HG03039 (cell line): ENCODE measurements at regions not wholly inside any gene's neighbourhood (a gene's known extent, or its start where the extent isn't known, plus 50 kb on each side); places are given as distances from the start of the nearest gene placed in this dataset.

Experiments used
- ATAC-seq: cut with Tn5 transposase; IDR thresholded peaks from one replicate; pipeline ENCODE4 v1.9.1; 2021; ENCODE audit warnings: mild to moderate bottlenecking, moderate library complexity; ENCODE audit not compliant: unreplicated experiment

GRCh38 chr7:145313551-145313950 is 477.7 kb upstream of the TPK1 start:
- ATAC-seq, result no peak

GRCh38 chr7:145293754-145294153 is 457.9 kb upstream of the TPK1 start:
- ATAC-seq, result no peak

DNA sequence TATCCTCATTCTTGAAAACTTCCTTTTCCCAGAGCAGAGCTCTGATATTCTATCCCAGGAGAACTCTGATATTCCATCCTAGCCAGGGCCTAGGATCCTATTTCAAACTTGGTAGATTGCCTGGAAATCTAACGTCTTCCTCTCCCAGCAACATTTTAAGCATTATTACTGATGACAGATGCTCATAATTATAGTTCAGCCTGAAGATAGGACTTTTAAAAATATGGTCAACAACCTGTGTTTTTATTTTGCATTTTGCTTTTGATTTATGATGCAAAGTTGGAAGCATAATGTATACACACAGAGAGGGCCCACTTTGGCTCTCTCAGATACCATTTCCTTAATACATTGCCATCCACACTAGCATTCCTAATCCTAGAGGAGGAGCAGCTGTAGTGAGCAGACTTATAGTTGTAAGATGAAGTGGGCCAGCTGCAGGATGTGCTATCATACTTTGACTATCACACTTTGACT is 457.4 kb upstream of the TPK1 start:
- no peak for ATAC-seq

GRCh38 chr7:145289384-145289783 is 453.5 kb upstream of the TPK1 start:
- no peak for ATAC-seq

DNA sequence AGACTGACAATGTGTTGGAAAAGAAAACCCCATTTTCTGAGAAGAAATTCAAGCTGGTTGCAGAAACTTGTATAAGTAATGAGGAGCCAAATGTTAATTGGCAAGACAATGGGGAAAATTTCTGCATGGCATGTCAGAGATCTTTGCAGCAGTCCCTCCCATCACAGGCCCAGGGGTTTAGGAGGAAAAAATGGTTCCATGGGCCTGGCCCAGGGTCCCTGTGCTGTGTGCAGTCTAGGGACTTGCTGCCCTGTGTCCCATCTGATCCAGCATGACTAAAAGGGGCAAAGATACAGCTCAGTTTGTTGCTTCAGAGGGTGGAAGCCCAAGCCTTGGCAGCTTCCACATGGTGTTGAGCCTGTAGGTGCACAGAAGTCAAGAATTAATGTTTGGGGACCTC is 440.3 kb upstream of the TPK1 start:
- ATAC-seq, result no peak

DNA sequence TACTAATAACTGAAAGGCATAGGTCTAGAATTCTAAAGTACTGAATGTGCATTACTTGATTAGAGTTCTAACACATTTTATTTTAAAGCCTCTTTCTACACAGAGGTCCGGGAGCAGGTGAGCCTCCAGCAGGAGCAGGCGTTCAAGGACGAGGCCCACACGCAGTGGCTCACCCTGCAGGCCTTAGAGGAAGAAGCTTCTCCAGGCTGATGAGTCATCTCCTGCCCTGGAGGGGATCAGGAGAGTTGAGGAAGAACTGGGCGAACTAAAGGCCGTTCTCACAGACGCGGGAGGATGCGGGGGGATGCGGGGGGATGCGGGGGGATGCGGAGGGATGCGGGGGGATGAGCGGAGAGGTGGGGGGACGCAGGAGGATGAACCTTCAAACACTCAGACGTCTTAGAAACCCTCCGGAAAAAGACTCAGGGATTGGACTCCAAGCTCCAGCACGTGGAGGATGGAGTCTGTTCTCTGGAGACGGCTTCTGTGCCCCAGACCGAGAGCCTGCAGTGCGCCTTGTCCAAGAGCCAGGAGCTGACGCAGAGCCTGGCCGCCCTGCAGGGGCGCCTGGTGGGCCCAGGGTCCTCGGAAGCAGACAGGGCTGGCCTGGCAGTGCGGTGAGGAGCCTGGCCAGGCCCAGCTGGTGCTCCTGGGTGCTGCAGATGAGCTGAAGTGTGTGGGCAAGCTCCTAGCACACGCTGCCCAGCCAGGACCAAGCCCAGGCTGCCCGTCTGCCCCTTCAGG is 433.7 kb upstream of the TPK1 start:
- ATAC-seq, result no peak

DNA sequence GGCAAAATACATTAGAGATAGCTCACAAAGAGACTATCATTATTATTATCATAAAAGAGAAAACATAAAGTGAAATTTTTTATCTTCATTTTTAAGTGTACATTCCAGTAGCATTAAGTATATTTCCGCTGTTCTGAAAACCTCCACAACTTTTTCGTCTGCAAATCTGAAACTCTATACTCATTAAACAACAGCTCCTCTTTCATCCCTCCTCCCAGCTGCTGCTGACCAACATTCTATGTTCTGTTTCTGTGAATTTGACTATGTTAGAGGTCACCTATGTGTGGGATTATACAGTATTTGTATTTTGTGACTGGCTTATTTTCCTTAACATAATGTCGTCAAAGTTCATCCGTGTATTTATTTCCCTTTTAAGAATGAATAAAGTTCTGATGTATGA is 429.3 kb upstream of the TPK1 start:
- no peak for ATAC-seq

DNA sequence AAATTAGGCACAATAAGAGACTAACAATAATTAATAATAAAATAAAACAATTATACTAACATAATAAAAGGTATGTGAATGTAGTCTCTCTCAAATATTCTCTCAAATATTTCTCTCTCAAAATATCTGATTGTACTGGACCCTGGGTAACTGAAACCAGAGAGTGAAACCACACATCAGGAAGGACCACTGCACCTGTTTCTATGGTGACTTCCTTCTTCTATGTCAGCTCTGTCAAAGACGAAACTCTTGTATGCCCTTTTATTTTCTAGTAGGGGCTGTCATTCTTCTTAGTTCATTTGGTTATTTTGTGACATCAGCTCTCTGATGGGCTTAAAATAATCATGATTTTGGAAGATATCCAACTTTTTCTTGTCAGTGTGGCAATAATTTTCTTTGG is 428.0 kb upstream of the TPK1 start:
- no peak for ATAC-seq

GRCh38 chr7:145252031-145252430 is 416.2 kb upstream of the TPK1 start:
- ATAC-seq, result no peak

DNA sequence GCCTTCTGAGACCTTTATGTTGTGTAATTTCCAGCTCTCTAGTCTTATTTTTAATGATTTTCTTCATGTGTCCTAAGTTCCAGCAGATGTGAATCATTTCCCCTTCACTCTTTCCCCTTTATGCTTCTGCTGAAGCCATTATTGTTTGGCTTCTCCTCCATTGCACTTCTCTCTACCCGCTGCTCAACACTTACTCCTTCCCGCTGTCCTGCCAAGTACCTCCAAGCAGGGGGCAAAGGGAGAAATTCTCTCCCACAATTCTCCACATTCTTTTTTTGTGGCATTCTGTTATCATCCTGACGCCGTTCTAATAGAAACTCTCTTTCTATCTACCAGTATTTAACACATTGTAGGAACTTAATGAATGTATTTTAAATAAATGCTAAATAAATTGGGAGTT is 388.9 kb upstream of the TPK1 start:
- no peak for ATAC-seq

DNA sequence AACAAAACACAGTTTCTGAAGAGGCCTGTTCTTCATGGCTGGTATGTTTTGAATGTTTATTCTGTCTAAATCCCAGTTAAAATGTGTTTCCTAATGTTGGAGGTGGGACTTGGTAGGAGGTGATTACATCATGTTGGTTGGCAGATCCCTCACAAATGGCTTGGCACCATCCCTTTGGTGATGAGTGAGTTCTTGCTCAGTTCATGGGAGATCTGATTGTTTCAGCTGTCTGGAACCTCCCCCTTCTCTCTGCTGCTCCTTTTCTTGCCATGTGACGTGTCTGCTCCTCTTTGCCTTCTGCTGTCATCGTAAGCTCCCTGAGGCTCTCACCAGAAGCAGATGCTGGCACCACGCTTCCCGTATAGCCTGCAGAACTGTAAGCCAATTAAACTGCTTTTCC is 383.6 kb upstream of the TPK1 start:
- no peak for ATAC-seq

- no peak for ATAC-seq
These were observed 381.0 kb upstream of the TPK1 start for GRCh38 chr7:145216866-145217265.

- no peak for ATAC-seq
These were observed 376.2 kb upstream of the TPK1 start for GRCh38 chr7:145212050-145212449.

DNA sequence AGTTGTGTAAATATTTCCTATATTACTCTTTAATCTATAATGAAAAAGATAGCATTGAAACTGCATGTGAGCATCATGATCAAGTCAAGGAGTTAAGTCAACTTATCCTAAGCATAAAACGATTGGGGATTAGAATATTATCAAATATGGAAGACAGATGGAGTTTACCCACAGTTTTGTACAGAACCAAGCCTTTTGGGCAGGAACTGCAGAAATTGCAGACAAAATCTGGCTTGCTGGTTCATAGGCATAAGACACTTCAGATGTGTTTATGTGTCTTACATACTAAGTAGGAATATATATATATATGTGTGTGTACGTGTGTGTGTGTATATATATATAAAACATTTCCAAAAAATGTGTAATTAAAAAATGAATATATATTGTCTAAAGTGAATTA is 375.4 kb upstream of the TPK1 start:
- no peak for ATAC-seq

- no peak for ATAC-seq
These were observed 358.1 kb upstream of the TPK1 start for GRCh38 chr7:145193951-145194350.

- no peak for ATAC-seq
These were observed 349.1 kb upstream of the TPK1 start for GRCh38 chr7:145184956-145185355.

GRCh38 chr7:145183069-145183468 is 347.2 kb upstream of the TPK1 start:
- ATAC-seq, result no peak

DNA sequence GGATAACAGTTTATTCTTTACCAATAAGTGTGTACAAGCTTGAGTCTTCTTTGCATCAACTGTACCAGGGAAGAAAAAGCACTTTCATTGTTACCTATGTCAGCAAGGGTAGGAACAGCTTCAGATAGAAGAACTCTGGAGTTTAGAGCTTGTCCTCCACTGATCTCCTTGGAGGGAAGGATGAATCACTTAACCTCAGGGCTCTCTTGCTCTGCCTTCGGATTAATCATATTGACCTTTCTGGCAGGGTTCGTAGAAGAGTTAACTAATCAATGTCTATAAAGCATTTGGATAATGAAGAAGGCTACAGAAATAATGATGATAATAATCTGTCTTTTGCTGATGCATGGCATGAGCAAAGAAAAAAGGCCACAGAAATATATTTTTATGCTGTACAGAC is 339.5 kb upstream of the TPK1 start:
- no peak for ATAC-seq

GRCh38 chr7:145169908-145170307 is 334.1 kb upstream of the TPK1 start:
- ATAC-seq, result no peak

DNA sequence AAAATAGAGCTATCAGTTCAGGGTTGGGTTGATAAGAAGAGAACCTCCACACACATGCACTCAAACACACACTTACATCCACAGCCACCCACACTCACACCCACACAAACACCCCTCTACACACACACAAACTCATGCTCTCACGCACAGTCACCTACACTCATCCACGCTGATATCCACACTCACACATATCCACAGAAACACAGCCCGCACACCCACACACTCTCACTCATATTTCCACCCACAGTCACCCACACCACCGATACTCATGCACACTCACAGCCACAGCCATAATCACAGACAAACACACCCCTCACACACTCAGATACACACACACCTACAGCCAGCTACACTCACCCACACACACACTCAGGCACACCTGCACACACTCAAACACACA is 333.0 kb upstream of the TPK1 start:
- ATAC-seq, result no peak

DNA sequence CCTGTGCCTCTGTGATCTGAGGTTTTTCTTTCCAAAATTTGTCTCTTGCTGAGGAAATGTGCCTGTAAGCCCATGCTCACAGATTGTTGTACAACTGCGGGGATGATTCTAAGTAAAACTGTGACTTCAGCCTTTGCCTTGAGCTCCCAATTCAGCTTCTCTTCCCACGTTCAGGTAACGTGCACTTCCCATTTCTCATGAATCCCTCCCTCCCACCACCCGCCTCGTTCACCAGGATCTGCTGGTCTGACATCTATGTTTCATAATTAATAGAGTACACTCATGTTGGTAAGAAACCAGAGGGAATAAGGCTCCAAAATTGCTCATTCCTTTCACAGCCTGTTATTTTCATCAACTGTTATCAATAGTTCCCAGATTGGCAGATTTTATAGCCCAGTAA is 332.6 kb upstream of the TPK1 start:
- ATAC-seq, result no peak

GRCh38 chr7:145156834-145157233 is 321.0 kb upstream of the TPK1 start:
- ATAC-seq, result no peak

- no peak for ATAC-seq
These were observed 316.7 kb upstream of the TPK1 start for GRCh38 chr7:145152589-145152988.
